ENCODE measurements at regions not wholly inside any gene's neighbourhood (a gene's known extent, or its start where the extent isn't known, plus 50 kb on each side); places are given as distances from the start of the nearest gene placed in this dataset.

DNA sequence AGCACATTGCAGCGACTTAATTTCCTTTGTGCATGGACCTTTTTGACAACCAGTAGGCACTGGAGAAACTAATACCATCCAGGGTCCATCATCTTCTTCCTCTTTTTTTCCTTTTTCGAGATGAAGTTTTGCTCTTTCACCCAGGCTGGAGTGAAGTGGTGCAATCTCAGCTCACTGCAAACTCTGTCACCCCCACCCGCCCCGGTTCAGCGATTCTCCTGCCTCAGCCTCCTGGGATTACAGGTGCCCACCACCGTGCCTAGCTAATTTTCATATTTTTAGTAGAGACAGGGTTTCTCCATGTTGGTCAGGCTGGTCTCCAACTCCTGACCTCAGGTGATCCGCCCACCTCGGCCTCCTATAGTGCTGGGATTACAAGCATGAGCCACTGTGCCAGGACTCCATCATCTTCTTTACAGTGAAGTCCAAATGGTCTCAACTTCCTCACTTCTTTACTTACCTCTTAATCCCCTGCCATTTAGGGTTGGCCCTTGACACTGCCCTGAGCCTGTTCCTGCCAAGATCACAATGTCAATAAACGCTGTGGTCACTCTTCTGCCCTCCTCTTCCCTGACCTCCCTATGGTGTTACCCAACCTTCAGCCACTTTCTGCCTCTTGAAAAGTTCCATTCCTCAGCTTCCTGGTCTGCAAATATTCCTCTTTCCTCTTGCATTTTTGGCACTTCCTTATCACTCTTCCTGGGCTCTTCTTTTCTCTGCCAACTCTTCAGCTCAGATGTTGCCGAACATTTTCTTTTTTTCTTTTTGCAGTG, 119.8 kb upstream of the SLC34A2 start:
- Mint-ChIP-seq H3K4me3 (no peak overlapping the region), H3K27ac (no peak overlapping the region), H3K9me3 (peaks cover 0 to 2% (median under 1%) of the 10 kb centered on the region in 6 donors), H3K27me3 (ENCODE audit: low read depth in 3 of 3) (peaks cover 4 to 6% (median 6%) of the 10 kb centered on the region in 3 donors), H3K36me3 (peaks cover 0 to 3% (median 0%) of the 10 kb centered on the region in 3 donors), H3K4me1 (no peaks in the 10 kb centered on the region)
- DNase-seq: no peak

- no peak overlapping the region for H3K27ac Mint-ChIP-seq
- H3K36me3 Mint-ChIP-seq: peaks cover 0 to 1% (median 0%) of the 10 kb centered on the region in 3 donors
These were observed 118.9 kb upstream of the SLC34A2 start for GRCh38 chr4:25536564-25537320.

DNA sequence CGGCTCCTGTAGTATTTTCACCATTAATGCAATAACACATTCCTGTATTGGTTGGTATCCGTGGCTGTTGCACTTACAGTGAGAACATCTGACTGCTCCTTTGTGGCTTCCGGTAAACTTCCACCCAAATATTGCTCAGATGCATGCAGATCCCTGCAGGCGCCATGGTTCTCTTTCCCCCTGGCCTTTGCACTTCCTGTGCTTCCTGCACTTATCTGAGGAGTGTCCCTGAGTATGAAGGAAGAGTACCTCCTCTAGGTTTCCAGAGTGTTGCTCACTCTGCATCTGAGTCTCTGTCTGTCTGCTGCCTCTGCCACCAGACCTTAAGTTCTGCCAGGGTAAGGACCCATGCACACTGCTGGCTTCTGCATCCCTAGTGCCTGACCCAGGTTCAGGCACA, 117.2 kb upstream of the SLC34A2 start:
- Mint-ChIP-seq H3K36me3 (no peaks in the 10 kb centered on the region), H3K4me3 (no peak overlapping the region), H3K4me1 (no peaks in the 10 kb centered on the region), H3K9me3 (peaks cover 0 to 2% (median 0%) of the 10 kb centered on the region in 6 donors), H3K27ac (no peak overlapping the region), H3K27me3 (ENCODE audit: low read depth in 3 of 3) (peaks cover 3 to 4% (median 4%) of the 10 kb centered on the region in 3 donors)
- DNase-seq: no peak

More at GRCh38 chr4:25536564-25537320, 118.9 kb upstream of the SLC34A2 start:
- Mint-ChIP-seq H3K4me3 (no peak overlapping the region), H3K9me3 (peaks cover 0 to 2% (median under 1%) of the 10 kb centered on the region in 6 donors), H3K4me1 (no peaks in the 10 kb centered on the region), H3K27me3 (ENCODE audit: low read depth in 3 of 3) (peaks cover 3 to 6% (median 5%) of the 10 kb centered on the region in 3 donors)
- no peak for DNase-seq

DNA sequence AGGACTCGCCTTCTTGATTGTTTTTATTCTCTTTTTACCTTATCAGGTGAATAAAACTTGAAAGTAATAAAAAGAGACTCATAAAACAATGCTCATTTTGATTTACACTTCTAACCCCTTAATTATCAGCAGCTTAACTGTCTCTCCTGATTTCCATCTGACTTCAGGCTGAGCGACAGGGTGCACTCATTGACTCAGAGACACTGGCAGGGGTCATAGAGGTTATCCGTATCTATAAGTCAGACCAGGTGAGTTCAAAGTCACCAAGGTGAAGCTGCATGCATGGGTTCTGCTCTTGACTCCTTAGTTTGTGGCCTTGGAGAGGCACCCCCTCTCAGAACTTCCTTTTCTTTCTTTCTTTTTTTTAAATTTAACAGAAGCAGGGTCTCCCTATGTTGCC, 116.4 kb upstream of the SLC34A2 start:
- Mint-ChIP-seq H3K9me3 (peaks cover 0 to 2% (median 0%) of the 10 kb centered on the region in 6 donors), H3K27me3 (ENCODE audit: low read depth in 3 of 3) (peaks cover 3 to 4% (median 4%) of the 10 kb centered on the region in 3 donors), H3K36me3 (no peaks in the 10 kb centered on the region), H3K27ac (no peak overlapping the region), H3K4me3 (no peak overlapping the region), H3K4me1 (no peaks in the 10 kb centered on the region)
- no peak for DNase-seq

GRCh38 chr4:25540734-25541133, 114.9 kb upstream of the SLC34A2 start:
- DNase-seq: no peak
- H3K36me3 Mint-ChIP-seq: no peaks in the 10 kb centered on the region
- peaks cover 4 to 8% (median 6%) of the 10 kb centered on the region in 3 donors for H3K27me3 Mint-ChIP-seq (ENCODE audit: low read depth in 3 of 3)
- no peaks in the 10 kb centered on the region for H3K9me3 Mint-ChIP-seq
- H3K27ac Mint-ChIP-seq: no peak overlapping the region
- no peak overlapping the region for H3K4me3 Mint-ChIP-seq
- no peaks in the 10 kb centered on the region for H3K4me1 Mint-ChIP-seq

DNA sequence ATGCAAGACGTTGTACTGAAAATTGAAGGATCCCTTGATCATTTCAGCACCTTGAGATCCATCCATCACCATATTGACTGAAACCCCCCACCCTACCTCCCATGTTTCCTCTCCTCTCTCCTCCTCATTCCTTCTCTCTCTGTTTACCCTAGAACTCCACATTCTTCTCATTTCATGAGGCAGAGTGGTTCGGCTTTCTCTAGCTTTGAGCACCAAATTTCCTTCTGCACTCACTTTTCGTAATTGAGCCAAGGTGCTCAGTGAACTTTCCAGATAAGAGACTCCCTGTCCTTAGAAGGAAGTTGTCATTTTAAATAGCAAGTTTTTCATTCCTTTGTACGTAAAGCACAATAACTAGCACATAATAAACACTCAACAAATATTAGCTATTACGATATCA, 108.3 kb upstream of the SLC34A2 start:
- H3K4me3 Mint-ChIP-seq: no peak overlapping the region
- DNase-seq: no peak
- no peaks in the 10 kb centered on the region for H3K4me1 Mint-ChIP-seq
- H3K9me3 Mint-ChIP-seq: peaks cover 0 to 6% (median 0%) of the 10 kb centered on the region in 6 donors
- peaks cover 4 to 5% (median 4%) of the 10 kb centered on the region in 3 donors for H3K27me3 Mint-ChIP-seq (ENCODE audit: low read depth in 3 of 3)
- no peaks in the 10 kb centered on the region for H3K36me3 Mint-ChIP-seq
- no peak overlapping the region for H3K27ac Mint-ChIP-seq

- Mint-ChIP-seq H3K27ac (no peak overlapping the region), H3K36me3 (no peaks in the 10 kb centered on the region)
- no peak for DNase-seq
These were observed 106.2 kb upstream of the SLC34A2 start for GRCh38 chr4:25549413-25549812.

GRCh38 chr4:25550376-25551030, 105.1 kb upstream of the SLC34A2 start:
- Mint-ChIP-seq H3K27me3 (ENCODE audit: low read depth in 3 of 3) (peaks cover 0 to 6% (median 1%) of the 10 kb centered on the region in 3 donors), H3K4me3 (no peak overlapping the region), H3K27ac (no peak overlapping the region), H3K36me3 (no peaks in the 10 kb centered on the region), H3K9me3 (peaks cover 0 to 6% (median 0%) of the 10 kb centered on the region in 6 donors), H3K4me1 (no peaks in the 10 kb centered on the region)
- no peak for DNase-seq

More at GRCh38 chr4:25549413-25549812, 106.2 kb upstream of the SLC34A2 start:
- H3K27me3 Mint-ChIP-seq (ENCODE audit: low read depth in 3 of 3): peaks cover 4 to 6% (median 5%) of the 10 kb centered on the region in 3 donors
- H3K4me3 Mint-ChIP-seq: no peak overlapping the region
- peaks cover 0 to 6% (median 0%) of the 10 kb centered on the region in 6 donors for H3K9me3 Mint-ChIP-seq
- H3K4me1 Mint-ChIP-seq: no peaks in the 10 kb centered on the region

- peaks cover 0 to 4% (median 1%) of the 10 kb centered on the region in 3 donors for H3K27me3 Mint-ChIP-seq (ENCODE audit: low read depth in 3 of 3)
- DNase-seq: no peak
- no peaks in the 10 kb centered on the region for H3K36me3 Mint-ChIP-seq
- no peak overlapping the region for H3K4me3 Mint-ChIP-seq
- no peaks in the 10 kb centered on the region for H3K4me1 Mint-ChIP-seq
- no peak overlapping the region for H3K27ac Mint-ChIP-seq
- peaks cover 0 to 6% (median 0%) of the 10 kb centered on the region in 6 donors for H3K9me3 Mint-ChIP-seq
These were observed 104.0 kb upstream of the SLC34A2 start for GRCh38 chr4:25551605-25552004.

GRCh38 chr4:25552580-25553271, 102.9 kb upstream of the SLC34A2 start:
- no peak overlapping the region for H3K4me3 Mint-ChIP-seq
- no peaks in the 10 kb centered on the region for H3K36me3 Mint-ChIP-seq
- no peaks in the 10 kb centered on the region for H3K4me1 Mint-ChIP-seq
- H3K9me3 Mint-ChIP-seq: peaks cover 0 to 6% (median 0%) of the 10 kb centered on the region in 6 donors
- H3K27ac Mint-ChIP-seq: no peak overlapping the region
- DNase-seq: no peak
- H3K27me3 Mint-ChIP-seq (ENCODE audit: low read depth in 3 of 3): peaks cover 0 to 4% (median 3%) of the 10 kb centered on the region in 3 donors

GRCh38 chr4:25559508-25559907, 96.1 kb upstream of the SLC34A2 start:
- Mint-ChIP-seq H3K27me3 (ENCODE audit: low read depth in 3 of 3) (peaks cover 2 to 3% (median 2%) of the 10 kb centered on the region in 3 donors), H3K27ac (no peak overlapping the region), H3K9me3 (no peaks in the 10 kb centered on the region), H3K4me3 (no peak overlapping the region), H3K36me3 (no peaks in the 10 kb centered on the region), H3K4me1 (no peaks in the 10 kb centered on the region)
- DNase-seq: no peak

- Mint-ChIP-seq H3K4me1 (no peaks in the 10 kb centered on the region), H3K27me3 (ENCODE audit: low read depth in 3 of 3) (peaks cover 2 to 5% (median 3%) of the 10 kb centered on the region in 3 donors), H3K36me3 (no peaks in the 10 kb centered on the region), H3K9me3 (no peaks in the 10 kb centered on the region), H3K4me3 (no peak overlapping the region), H3K27ac (no peak overlapping the region)
- no peak for DNase-seq
These were observed 95.0 kb upstream of the SLC34A2 start for GRCh38 chr4:25560605-25561004.

DNA sequence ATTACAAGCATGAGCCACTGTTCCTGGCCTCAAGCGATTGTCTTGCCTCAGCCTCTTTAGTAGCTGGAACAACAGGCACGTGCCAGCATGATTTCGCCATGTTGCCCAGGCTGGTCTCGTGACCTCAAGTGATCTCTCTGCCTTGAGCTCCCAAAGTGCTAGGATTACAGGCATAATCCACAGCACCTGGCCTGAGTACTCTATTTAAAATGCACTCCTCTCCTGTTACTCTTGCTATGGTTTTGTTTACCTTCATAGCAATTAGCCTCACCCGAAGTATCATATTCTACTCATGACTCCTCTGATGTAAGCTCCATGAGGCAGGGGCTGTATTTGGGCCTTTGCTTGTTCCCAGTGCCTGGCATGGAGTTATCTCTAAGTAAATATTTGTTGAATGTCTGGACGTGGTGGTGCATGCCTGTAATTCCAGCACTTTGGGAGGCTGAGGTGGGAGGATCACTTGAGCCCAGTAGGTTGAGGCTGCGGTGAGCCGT, 92.5 kb upstream of the SLC34A2 start:
- H3K27me3 Mint-ChIP-seq (ENCODE audit: low read depth in 3 of 3): peaks cover 0 to 5% (median 2%) of the 10 kb centered on the region in 3 donors
- no peaks in the 10 kb centered on the region for H3K9me3 Mint-ChIP-seq
- H3K4me1 Mint-ChIP-seq: no peaks in the 10 kb centered on the region
- H3K4me3 Mint-ChIP-seq: no peak overlapping the region
- no peaks in the 10 kb centered on the region for H3K36me3 Mint-ChIP-seq
- H3K27ac Mint-ChIP-seq: no peak overlapping the region
- DNase-seq: no peak

All from immature natural killer cell (primary cell).